Activated CD4-positive, alpha-beta T cell treated with anti-CD3 and anti-CD28 coated beads, Interleukin-2, amount 50 U/mL, for 24 hours (primary cell): ENCODE measurements at regions not wholly inside any gene's neighbourhood (a gene's known extent, or its start where the extent isn't known, plus 50 kb on each side); places are given as distances from the start of the nearest gene placed in this dataset.
A peak's percentile ranks its signal among the peaks of the same experiment; 100 is the strongest.

Experiments
- DNase-seq, 2 donors: peaks; one replicate each; pipeline ENCODE4 v3.0.0-alpha.2; 2020; ENCODE audit warnings: low read depth in 1 of 2, low spot score in 1 of 2

DNA sequence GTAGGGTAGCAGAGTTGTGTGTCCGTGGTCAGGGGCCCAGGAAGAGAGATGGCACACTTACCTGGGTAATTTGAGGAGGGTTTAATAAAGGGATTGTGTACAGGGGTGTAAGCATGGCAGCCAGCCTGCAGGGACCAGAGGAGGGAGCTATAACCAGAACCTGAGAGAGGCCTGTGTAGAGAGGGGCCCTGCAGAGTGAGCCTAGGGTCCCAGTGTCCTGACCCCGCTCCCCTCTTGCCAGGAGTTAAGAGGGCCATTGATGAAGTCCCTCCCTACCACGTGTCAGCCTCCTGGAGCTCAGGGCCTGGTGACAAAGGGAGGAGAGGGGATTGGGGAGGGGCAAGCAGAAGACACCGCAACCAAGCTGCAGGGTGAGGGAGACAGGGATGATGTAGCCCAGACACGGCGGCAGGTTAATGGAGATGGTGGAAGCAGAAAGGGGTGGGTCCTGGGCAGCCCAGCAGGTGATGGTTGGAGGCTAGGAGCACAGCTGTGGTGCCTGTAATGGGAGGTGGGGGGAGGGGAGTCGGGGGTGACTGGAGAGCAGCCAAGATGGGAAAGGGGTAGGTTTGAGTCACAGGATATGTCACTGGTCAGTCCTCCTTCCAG, 165.4 kb upstream of the TOPAZ1 start:
- no peak for DNase-seq

DNA sequence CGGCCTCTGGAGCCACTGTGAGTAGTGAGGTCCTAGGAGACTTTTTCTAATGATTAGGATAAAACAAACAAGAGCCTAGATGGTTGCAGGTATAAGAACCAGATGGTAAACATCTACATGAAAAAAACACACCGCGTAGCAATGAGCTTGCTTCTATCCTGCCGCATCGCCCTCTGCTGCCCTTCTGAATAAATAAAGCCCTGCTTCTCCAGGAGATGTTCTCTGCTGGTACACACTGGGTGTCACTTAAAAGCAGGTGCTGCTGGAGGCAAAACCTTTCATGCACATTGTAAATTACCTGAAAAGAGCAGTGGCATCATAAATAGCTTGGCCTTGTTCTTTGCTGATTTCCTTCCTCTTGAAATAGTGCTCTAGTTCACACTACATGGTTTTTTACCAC, 164.4 kb upstream of the TOPAZ1 start:
- DNase-seq: no peak

DNA sequence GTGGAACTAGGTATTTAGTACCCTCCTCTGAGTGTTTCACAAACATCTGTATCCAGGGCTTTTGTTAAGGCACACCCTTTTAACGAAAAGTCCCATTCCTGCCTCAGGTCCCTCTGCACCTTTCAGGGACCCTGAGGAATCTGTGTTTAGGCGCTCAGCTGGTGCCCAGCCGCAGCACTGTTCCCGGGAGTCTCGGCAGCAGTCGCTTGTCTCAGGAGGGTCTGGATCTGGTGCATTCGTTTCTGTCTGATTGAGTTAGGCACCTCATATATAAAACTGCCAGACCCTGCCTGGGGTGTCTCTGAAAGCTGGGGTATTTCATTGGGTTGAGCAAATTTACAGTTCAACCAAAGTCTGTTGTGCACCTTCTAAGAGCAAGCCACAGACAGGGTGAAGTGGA, 162.8 kb upstream of the TOPAZ1 start:
- no peak for DNase-seq

DNA sequence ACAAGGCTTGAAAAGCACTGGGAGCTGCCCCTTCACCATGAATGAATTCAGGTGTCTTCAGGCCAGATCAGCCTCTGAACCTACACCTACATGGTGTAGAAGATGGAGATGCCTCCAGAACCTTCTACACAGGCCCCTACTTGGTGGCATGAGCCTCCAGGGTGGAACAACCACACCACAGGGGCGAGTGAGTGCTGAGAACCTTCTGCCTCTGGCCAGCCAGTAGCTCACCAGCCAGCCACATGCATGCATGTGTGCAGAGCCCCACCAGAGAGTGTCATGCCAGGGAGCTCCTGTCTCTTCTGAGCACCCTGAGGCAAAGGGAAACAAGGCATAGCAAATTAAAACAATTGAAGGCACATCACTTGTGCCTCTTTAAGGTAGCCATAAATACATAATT, 161.8 kb upstream of the TOPAZ1 start:
- DNase-seq: no peak

DNA sequence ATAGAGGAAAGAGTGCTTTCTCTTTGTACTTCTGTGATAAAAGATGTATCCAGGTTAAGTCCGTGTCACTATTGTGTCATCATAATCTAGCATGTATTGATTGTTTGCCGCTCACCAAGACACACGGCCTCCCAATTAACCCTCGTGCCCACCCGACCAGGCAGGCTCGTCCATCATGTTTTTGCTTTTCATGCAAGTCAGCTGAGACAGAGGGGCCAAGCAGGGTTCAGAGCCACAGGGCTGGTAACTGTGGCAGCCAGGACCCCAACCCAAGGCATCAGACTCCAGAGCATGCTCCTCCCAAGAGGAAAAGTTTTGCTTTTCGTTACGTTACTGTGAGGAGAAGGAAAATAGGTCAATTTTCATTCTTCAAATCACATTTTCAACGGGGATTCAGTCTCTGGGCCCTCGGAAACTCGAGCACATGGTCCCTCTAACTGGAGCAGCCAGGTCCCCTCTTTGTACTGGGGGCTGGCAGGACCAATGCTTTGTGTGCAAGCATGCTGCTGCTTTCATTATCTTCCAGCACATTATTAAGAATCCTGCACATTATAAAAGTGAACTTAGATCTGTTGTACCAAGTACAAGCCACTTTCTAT, 161.1 kb upstream of the TOPAZ1 start:
- no peak for DNase-seq

- DNase-seq: no peak
Observed at GRCh38 chr3:44090036-44090435, 151.7 kb upstream of the TOPAZ1 start.

DNA sequence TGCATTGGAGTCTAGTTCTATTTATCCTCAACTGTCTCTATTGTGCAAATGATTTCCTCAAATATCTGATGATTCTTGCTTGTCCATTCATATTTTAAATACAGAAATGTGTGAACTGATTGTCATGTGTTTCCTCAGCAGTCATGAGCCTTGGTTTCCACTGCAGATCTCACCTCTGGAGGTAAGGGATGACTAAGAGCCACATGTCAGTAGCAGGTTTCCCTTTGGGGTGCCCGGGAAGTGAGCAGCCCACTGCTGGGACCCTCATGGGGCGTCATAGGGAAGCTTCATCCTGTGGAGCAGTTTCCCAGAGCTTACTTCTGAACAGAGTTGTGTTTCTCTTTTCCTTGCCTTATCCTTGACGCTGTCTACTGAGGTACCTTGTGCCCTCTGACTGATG, 149.2 kb upstream of the TOPAZ1 start:
- no peak for DNase-seq

DNA sequence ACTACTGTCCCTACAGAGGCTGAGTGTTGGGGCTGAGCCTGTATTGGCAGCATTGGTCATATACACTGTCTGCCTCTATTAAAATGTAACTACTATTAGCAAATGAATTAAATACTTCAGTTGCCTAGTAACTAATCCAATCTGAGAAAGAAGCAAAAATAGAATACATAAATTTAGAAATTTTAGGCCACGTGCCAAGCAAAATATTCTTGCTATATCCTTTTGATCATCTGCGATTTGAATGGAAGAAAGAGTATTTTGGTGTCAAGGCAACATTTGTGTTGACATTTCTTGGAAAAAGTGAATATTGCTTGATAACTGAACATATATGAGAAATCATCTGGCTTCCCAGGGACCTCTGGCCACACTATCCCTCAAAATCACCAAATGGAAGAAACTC, 148.2 kb upstream of the TOPAZ1 start:
- no peak for DNase-seq

- no peak for DNase-seq
Observed at GRCh38 chr3:44098656-44099415, 142.8 kb upstream of the TOPAZ1 start.

DNA sequence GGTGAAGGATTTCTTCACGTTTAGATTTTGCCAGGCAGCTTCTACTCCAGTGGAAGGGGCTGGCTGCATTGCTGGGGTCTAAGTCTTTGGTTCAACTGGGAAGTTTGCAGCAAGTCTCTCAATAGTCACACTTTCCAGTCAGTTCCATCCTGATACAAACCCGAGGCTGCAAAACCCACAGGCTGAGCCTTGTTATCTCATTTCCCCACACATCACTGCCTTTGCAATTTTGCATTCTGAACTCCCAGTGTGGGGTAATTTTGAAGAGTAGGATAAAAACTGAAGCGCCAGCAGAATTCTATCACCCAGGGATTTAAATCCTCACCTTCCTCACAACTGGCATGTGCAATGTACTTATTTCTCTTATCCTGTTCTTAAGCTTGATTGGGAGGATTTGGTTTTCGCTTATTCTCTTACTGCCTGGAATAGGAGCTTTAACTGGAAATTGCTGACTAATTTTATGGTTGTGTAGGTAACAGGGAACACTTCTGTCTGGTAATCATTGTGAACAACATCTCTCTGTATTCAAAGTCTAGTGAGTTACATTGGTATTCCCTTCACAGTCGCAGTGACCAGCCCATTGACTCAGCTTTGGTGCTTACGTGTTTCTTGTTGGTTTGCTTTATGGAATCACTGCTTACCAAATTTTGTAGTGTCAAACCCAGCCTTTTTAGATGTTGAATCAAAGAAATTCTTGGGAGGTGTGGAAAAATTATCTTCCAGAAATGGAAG, 142.0 kb upstream of the TOPAZ1 start:
- no peak for DNase-seq

GRCh38 chr3:44100298-44100695, 141.4 kb upstream of the TOPAZ1 start:
- DNase-seq: no peak

DNA sequence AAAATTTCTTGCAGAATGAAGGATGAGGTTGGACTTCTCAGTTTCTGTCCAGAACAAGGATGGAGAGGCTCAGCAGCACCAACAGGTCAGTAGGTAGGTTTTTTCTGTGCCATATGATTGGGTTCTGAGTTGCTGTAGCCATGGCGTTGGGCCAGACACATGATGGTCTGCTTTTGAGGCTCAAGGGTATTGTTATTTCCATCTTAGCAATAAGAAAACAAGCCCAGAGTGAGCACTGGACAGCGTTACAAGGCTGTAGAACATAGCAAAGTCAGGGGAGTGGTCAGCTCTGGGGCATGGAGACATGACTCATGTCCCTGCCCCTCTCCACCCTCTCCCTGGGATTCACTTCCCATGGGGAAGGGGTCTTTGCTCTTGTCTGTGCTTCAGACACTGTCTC, 137.6 kb upstream of the TOPAZ1 start:
- DNase-seq: no peak

- DNase-seq: peak in 1 of 2 donors; percentile 51
Observed at GRCh38 chr3:44104668-44105321, 136.9 kb upstream of the TOPAZ1 start.

DNA sequence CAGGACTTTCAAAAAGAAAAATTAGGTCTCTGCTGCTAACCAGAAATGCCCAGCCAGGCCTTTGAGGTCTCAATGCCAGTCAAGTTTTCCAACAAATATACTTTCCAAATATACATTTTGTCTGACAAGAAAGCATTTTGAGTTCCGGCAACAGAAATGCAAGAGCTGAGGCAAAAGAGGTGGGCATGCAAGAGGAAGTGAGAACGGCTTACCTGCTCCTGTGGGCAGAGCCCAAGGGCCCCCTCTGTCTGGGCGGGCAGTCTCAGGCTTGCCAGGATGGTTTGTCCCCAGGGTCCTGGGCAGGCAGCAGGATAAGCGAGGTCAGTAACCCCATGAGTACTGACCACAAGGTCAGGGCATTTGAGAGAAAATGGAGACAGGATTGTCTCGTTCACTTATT, 136.1 kb upstream of the TOPAZ1 start:
- no peak for DNase-seq

DNA sequence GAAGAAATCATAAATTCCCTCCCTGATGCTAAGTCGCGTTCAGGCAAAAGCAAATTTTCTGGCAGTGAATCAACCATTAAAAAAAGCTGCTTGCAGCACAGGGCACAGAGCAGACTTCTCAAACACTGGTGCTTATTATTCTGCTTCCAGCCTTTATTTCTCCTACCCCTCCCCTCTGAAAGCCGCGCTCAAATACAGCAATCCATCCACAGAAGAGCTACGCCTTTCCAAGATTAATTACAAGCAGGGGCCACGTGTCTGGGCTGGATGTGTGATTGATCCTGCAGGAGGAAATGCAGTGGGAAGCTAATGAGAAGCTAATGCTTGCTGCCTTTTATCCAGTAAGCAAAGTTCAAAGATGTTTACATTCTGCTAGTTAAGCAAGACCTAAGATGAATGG, 134.9 kb upstream of the TOPAZ1 start:
- no peak for DNase-seq

- no peak for DNase-seq
Observed at GRCh38 chr3:44108481-44108880, 133.2 kb upstream of the TOPAZ1 start.

DNA sequence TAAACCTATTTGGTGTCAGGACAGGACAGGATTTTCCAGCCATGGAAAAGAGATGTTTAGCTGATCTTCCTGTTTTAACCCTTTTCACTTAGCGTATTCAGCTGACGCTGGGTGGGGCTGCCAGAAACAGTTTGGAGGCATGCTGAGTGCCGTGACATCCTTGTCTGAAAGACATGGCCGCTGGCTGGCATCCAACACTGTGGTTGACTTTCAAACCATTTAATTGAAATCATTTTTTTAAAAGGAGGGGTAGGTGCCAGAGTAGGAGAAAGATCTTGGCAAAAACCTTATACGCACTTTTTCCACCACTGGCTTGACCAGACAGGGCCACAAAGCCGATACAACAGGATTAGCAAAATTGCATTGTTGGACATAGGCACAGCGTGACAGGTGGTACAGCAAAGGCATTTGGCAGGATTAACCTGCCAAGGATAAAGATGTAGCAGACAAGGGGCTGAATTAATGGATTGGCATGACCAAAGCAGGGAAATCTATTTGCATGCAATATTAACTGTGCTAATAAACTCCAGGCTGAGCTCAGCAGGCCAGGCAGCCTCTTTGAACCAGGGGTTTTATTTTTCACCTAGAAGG, 131.8 kb upstream of the TOPAZ1 start:
- DNase-seq: no peak

- DNase-seq: no peak
Observed at GRCh38 chr3:44110648-44111047, 131.0 kb upstream of the TOPAZ1 start.

- no peak for DNase-seq
Observed at GRCh38 chr3:44111482-44111881, 130.2 kb upstream of the TOPAZ1 start.

GRCh38 chr3:44114142-44114541, 127.5 kb upstream of the TOPAZ1 start:
- peak in 1 of 2 donors; percentile 21 for DNase-seq

GRCh38 chr3:44117239-44117638, 124.4 kb upstream of the TOPAZ1 start:
- no peak for DNase-seq
